Keratinocyte (primary cell): ENCODE measurements at regions not wholly inside any gene's neighbourhood (a gene's known extent, or its start where the extent isn't known, plus 50 kb on each side); places are given as distances from the start of the nearest gene placed in this dataset.

Experiments
- DNase-seq: peaks from one replicate; pipeline ENCODE4 v3.0.0-alpha.2; 2011; ENCODE audit warnings: low read depth, missing footprints, low spot score
- FAIRE-seq: peaks from 2 replicates; lab custom pipeline; 2011; peaks lifted over from hg19 to GRCh38; lab: Jason Lieb, UNC
- H2AFZ ChIP-seq: 2 replicates; pipeline ENCODE4 v1.6.0; 2012; ENCODE audit warnings: low read length, control low read depth, inconsistent platforms; ENCODE audit not compliant: control insufficient read depth
- H3K27ac ChIP-seq: 2 replicates; pipeline ENCODE4 v1.5.1; 2011; ENCODE audit warnings: low read length; ENCODE audit not compliant: control insufficient read depth, insufficient read depth
- H3K27me3 ChIP-seq: 3 replicates; pipeline ENCODE4 v1.6.0; 2011; ENCODE audit warnings: low read length; ENCODE audit not compliant: control insufficient read depth, insufficient read depth; ENCODE audit errors: extremely low read depth
- H3K36me3 ChIP-seq, 2 experiments: 2 replicates in 1 of 2; 3 replicates in 1 of 2; pipeline ENCODE4 v1.5.1; 2011; ENCODE audit warnings: low read length in 2 of 2, mild to moderate bottlenecking in 1 of 2; ENCODE audit not compliant: control insufficient read depth in 2 of 2, insufficient read depth in 2 of 2; ENCODE audit errors: extremely low read depth in 1 of 2
- H3K4me1 ChIP-seq: 3 replicates; pipeline ENCODE4 v1.5.1; 2011; ENCODE audit warnings: low read length; ENCODE audit not compliant: control insufficient read depth, insufficient read depth; ENCODE audit errors: extremely low read depth
- H3K4me2 ChIP-seq: 3 replicates; pipeline ENCODE4 v1.6.0; 2011; ENCODE audit warnings: low read depth, low read length; ENCODE audit not compliant: control insufficient read depth, insufficient read depth; ENCODE audit errors: extremely low read depth
- H3K4me3 ChIP-seq, 3 experiments: fragments of 200-600 bp in 1 of 3; sonication (generic) in 1 of 3; 2 replicates in 2 of 3; 3 replicates in 1 of 3; pipeline ENCODE4 v1.5.1; 2011 to 2016; ENCODE audit warnings: low read length in 3 of 3, mild to moderate bottlenecking in 3 of 3, control low read depth in 2 of 3, inconsistent platforms in 1 of 3, low read depth in 1 of 3, mixed read lengths in 1 of 3, mixed run types in 1 of 3, moderate library complexity in 1 of 3; ENCODE audit not compliant: control insufficient read depth in 2 of 3, insufficient read depth in 2 of 3; ENCODE audit errors: extremely low read depth in 1 of 3
- H3K79me2 ChIP-seq: 2 replicates; pipeline ENCODE4 v1.6.0; 2012; ENCODE audit warnings: low read length; ENCODE audit not compliant: control insufficient read depth, insufficient read depth
- H3K9ac ChIP-seq: 3 replicates; pipeline ENCODE4 v1.6.0; 2011; ENCODE audit warnings: low read length; ENCODE audit not compliant: control insufficient read depth, insufficient read depth; ENCODE audit errors: extremely low read depth
- H3K9me1 ChIP-seq: 3 replicates; pipeline ENCODE4 v1.6.0; 2011; ENCODE audit warnings: low read length; ENCODE audit not compliant: control insufficient read depth, insufficient read depth; ENCODE audit errors: extremely low read depth
- H3K9me3 ChIP-seq: 2 replicates; pipeline ENCODE4 v1.5.1; 2012; ENCODE audit warnings: low read depth, low read length; ENCODE audit not compliant: control insufficient read depth
- H4K20me1 ChIP-seq: 3 replicates; pipeline ENCODE4 v1.6.0; 2011; ENCODE audit warnings: low read length; ENCODE audit not compliant: control insufficient read depth, insufficient read depth; ENCODE audit errors: extremely low read depth
- CTCF ChIP-seq, 3 experiments: IDR thresholded peaks in 1 of 3; conservative IDR thresholded peaks in 1 of 3; optimal IDR thresholded peaks in 1 of 3; 2 replicates in 2 of 3; 3 replicates in 1 of 3; pipeline versions ENCODE3 to v1.5.1; 2011; ENCODE audit warnings: low read length in 3 of 3, mild to moderate bottlenecking in 3 of 3, moderate library complexity in 2 of 3, control low read depth in 1 of 3, inconsistent platforms in 1 of 3; ENCODE audit not compliant: insufficient read depth in 2 of 3; ENCODE audit errors: extremely low read depth in 1 of 3
- EZH2 ChIP-seq: IDR thresholded peaks from one replicate; pipeline ENCODE4 v1.6.1; 2012; ENCODE audit warnings: inconsistent platforms, mild to moderate bottlenecking, low read length, moderate library complexity
- dilution Hi-C: fragments of 300-500 bp; cut with MboI; formaldehyde crosslinking; loops from one replicate; pipeline ENCODE4 v1.7.0; 2020; ENCODE audit warnings: low sequenced_read_pairs; ENCODE audit not compliant: extremely low pct_ligation_motif_present

GRCh38 chr3:117936159-117936558 lies 1098.5 kb downstream of the IGSF11 start:
- Histone ChIP-seq H3K4me3 (no peak overlapping the region), H3K36me3 (no peaks in the 10 kb centered on the region), H4K20me1 (no peaks in the 10 kb centered on the region), H3K9me3 (no peaks in the 10 kb centered on the region), H3K4me1 (no peaks in the 10 kb centered on the region), H2AFZ (no peak overlapping the region), H3K79me2 (no peaks in the 10 kb centered on the region), H3K9ac (no peak overlapping the region), H3K9me1 (no peaks in the 10 kb centered on the region), H3K27ac (no peak overlapping the region), H3K4me2 (no peak overlapping the region), H3K27me3 (no peaks in the 10 kb centered on the region)
- DNase-seq = no peak
- no peak for FAIRE-seq
- TF ChIP-seq EZH2 (no peak), CTCF (optimal IDR thresholded peaks at IDR 0.05 in 1 of 3, IDR thresholded peaks at IDR 0.05 in 1 of 3, conservative IDR thresholded peaks at IDR 0.05 in 1 of 3; ENCODE audit: extremely low read depth in 1 of 3, insufficient read depth in 2 of 3, low read length in 3 of 3) (no peak)
- dilution Hi-C loops = no loop called here

- dilution Hi-C loops = no loop called here
- Histone ChIP-seq H3K79me2 (no peaks in the 10 kb centered on the region), H3K4me3 (no peak overlapping the region), H4K20me1 (no peaks in the 10 kb centered on the region), H3K36me3 (no peaks in the 10 kb centered on the region), H3K4me2 (no peak overlapping the region), H3K27ac (no peak overlapping the region), H3K4me1 (no peaks in the 10 kb centered on the region), H3K9ac (no peak overlapping the region), H3K9me1 (no peaks in the 10 kb centered on the region), H2AFZ (no peak overlapping the region), H3K9me3 (no peaks in the 10 kb centered on the region), H3K27me3 (no peaks in the 10 kb centered on the region)
- no peak for TF ChIP-seq EZH2
- no peak for TF ChIP-seq CTCF (optimal IDR thresholded peaks at IDR 0.05 in 1 of 3, IDR thresholded peaks at IDR 0.05 in 1 of 3, conservative IDR thresholded peaks at IDR 0.05 in 1 of 3; ENCODE audit: extremely low read depth in 1 of 3, insufficient read depth in 2 of 3, low read length in 3 of 3)
- DNase-seq (no peak), FAIRE-seq (no peak)
Measured at GRCh38 chr3:117938974-117939373, 1095.7 kb downstream of the IGSF11 start.
